GM18909 (cell line): ENCODE measurements at regions not wholly inside any gene's neighbourhood (a gene's known extent, or its start where the extent isn't known, plus 50 kb on each side); places are given as distances from the start of the nearest gene placed in this dataset.
"Not testable (repeated sequence)": the region's sequence is repeated elsewhere in the genome, so short reads cannot be mapped to it uniquely, and the experiment has no call there.

ENCODE experiments used
- ATAC-seq: cut with Tn5 transposase; IDR thresholded peaks from one replicate; pipeline ENCODE4 v1.9.1; 2021; ENCODE audit warnings: mild to moderate bottlenecking; ENCODE audit not compliant: unreplicated experiment, poor library complexity

DNA sequence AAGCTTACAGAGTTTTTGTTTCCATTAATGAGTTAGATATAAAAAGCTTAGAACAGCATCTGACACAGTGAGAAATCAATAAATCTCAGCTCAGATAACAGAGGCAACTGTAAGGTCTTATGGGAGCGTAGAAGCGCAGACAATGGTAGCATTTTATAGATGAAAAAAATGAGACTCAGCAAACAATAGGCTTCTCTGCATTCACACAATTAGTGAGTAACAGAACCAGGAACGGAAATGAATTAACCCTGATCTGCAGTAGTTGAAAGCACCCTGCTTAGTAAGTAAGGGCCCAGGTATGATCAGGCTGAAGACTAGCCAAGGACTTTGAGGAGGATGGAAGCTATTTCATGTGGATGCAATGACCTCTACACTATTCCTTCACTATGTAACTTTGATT, 147.2 kb upstream of the EYA4 start:
- no peak for ATAC-seq

DNA sequence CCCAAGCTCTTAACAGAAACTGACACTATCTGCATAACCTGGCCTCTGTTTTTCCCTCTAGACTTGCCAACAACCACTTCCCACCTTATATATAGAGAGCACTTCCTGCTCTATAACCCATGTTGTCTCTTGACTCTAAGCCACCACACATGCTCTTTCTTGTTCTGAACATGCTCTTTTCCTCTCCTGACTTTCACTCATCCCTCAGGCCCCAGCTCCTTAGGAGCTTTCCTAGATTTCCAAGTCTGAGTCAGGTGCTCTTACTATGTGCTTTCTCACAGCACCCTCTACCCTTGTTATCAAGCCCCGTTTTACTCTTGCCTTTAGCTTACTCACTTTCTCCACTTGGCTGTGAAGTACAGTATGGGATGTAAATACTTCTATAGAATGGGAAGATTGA, 143.9 kb upstream of the EYA4 start:
- no peak for ATAC-seq

DNA sequence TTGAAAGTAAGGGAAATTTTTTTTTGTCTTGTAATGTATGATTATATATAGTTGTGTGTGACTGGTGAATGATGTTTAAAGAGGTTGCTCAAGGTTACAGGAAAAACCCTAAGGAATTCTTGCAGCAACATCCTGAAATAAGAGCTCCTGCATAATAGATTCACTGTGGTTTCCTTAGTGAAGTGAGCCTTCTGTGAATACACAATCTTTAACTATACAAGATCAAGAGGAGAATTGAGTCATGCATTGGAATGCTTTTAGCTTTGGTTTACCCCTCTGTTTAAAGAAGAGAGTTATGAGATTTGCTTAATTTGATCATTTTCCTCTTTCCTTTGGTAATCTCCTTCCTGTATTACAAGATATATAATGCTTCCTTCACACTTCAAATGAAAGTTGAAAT, 141.6 kb upstream of the EYA4 start:
- no peak for ATAC-seq

DNA sequence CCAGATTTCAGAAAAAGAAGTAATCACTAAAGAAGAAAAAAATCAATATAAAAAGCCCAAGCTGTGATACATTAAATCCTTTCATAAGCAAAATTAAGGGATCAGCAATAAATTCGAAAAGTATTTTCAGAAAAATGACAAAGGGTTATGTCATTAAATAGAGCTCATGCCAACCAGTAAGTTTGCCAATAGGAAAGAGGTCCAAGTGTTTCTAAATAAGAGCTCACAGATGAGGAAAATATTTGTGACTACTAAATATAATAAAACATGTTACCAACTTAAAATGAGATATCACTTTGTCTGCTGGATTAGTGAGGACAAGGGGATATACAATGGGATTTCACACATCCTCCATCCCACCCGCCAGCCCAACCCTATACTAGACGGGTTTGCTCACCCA, 140.3 kb upstream of the EYA4 start:
- no peak for ATAC-seq

DNA sequence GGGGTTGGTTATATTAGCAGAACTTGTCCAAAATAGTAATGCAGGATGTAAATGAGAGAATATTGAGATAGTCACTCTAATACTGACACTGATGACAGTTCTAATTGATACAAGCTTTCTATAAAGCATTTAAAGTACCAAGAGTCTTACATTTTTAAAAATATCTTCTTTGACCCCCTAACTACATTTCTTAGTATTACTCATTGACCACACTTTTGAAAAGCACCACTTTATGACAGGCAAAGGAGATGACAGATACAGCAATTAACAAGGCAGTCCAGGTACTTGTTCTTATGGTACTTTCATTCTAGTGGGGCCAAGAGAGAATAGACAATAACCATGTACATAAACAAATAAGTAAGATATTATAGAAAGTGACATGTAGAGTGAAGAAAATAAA, 139.4 kb upstream of the EYA4 start:
- no peak for ATAC-seq

DNA sequence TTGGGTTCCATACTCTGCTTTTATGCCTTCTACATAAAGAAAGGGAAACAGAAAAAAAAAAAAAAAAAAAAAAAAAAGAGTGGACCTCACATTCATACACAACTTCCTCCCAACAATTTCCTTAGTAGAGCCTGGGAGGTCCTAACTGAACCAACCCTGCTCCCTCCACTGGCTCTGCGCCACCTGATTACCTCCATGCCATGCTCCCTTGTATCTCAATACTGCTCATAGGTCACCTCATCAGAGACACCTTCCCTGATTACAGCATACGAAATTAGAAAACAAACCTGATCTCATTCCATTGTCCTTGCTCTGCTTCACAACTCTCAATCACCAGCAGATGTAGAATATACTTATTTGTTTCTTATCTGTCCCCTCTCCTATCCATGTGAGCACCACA, 134.2 kb upstream of the EYA4 start:
- ATAC-seq: no peak

DNA sequence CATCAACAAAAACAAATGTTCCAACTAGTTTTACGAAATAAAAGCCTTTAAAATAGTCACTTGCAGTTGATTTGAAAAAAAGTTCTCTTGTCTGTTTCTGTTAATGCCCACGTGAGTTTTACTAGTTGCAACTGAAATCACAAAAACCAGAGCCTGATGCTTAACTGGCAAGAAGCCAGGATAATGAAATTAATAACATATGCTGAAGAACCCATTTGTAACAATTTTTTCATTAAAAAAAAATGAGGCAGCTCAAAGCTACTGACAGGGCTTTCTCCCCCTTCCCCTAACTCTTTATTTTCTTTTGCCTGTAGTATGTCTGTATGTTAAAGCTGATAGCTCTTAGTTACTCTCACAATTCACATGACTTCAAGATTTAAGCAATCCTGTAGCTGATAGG, 132.7 kb upstream of the EYA4 start:
- ATAC-seq: no peak

DNA sequence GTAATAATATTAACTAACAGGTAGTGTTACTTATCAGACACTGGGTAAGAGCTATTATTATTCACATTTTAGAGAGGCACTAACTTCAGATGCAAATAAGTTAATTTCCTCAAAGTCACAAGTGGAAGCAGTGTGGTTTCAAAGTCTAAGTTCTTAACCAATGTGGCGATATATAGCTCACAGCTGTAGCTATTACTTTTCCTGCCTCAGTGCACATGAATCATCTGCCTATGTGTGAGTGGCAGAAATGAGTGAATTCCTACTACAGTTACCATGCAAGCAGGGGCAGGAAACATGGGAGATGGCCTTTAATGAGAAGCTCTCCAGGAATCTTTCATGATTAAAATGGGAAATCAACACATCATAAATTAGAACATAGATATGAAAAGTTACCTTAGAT, 126.2 kb upstream of the EYA4 start:
- no peak for ATAC-seq

DNA sequence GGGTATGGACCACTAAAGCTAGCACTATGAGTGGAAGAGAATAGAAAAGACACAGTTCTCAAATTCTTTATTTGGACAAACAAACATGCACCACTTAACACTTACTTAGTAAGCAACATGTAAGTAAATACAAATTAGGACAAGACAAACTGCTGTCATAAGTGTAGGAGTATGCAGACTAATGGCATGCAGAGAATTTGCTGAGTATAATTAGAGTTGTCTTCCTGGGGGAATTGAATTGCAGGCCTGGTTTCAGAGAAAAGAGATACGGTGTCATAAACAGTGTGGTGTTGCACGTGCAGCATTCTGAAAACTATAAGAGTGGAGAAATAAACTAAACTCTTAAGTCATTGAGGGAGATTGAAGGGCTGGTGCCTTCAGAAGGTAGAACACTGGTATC, 125.2 kb upstream of the EYA4 start:
- ATAC-seq: no peak

DNA sequence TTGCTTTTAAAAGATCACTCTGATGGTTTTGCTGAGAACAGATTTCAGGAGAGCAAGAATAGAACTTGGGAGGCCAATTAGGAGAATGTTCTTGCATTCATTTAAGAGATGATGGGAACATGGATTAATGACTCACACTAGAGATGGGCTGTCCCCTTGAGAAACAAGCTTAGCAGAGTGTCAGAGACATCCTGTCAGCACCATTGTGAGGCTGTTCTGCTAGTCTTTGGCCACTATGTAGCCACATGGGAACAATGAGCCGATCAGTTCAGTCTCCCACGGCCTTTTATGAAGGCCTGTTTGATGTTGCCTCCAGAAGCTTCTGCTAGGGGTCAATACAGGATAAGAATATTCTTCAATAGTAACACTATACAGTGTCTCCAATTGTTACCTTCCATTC, 113.0 kb upstream of the EYA4 start:
- no peak for ATAC-seq

DNA sequence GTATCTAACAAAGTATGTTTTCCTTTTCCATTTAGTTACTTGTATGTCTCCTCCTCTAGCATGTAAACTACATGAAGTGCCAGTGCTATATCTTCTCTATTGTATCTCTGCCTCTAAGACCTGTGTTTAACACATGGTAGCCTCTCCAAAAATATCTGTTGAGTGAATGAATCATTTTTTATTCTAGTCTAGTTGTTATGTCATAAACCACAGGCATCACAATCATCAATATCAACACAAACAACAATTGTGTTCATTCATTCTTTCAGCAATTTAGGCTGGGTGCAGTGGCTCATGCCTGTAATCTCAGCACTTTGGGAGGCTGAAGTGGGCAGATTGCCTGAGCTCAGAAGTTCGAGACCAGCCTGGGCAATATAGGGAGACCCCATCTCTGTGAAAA, 111.6 kb upstream of the EYA4 start:
- no peak for ATAC-seq

DNA sequence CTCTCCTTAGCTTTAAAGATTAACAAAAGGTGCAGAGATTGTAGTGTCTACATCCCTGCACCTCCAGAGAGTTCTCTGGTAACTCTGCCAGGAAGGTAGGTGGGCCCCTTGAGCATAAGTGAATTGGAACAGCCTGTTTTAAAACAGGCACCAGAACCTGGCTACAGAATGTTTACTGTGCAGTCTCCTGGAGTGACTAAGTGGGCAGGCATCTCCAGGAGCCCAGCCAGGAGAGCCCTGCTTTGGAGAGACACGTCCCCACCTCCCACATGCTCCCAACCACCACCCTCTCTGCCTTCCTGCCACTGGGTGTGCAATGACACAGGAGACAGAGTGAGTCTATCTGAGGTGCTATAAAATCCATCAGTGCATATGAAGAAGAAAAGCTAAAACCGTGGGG, 110.3 kb upstream of the EYA4 start:
- ATAC-seq: no peak

DNA sequence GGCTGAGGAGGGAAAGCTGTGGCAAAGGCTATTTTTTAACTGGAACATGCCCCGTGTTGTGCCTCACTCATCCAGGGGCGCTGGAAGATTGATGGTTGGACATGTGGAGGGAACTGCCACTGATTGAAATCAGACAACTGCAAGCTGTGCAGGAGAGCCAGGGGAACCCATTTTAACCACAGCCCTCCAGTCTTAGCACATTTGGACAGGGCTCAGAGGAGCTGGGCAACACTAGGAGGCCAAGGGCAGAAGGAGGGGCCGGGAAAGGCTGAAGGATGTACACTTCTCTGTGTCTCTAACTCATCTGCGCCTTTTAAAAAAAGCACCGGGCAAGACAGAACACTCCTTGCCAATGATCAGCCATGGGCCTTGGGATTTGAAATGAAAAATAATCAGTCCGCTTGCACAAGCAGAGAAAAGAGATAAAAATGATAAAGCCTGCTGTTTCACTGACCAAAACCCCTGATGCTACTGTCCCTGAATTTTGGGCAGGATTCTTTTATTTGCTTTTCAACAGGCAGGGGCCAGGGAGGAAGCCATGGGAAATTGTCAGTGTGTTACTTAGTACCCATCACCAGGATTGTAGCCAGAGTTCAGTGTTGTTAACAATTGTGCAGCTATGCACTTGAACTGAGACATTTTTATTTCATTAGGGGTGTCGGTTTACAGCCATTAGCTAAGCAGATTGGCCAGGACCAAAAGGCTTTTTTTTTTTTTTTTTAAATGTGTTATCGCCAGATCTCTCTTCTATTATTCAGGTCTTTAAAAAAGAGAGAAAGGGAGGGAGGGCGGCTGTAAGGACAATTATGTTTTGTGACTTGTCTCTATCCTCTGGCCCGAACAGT, 109.3 kb upstream of the EYA4 start:
- ATAC-seq: no peak

DNA sequence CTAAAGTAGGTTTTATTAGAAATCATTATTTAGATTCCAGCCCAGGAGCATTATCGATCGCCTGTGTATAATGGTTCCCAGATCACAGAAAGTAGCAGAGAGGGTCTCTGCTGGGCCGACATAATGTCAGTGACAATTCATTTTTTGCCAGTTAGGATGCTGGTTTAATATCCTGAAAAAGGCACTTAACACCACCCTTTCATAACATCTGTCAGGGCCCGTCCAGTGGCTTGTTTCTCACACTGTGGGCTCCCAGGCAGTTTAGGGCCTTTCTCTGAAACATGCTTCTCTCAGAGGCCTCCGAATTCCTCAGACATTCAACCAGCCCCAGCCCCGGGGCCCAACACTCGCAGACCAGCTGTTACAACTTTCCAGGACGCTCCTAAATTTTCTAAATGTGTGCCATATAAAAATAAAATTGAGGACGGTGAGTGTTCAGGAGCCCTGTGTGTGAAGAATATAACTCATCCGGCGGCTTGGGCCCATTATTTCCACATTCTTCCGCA, 108.6 kb upstream of the EYA4 start:
- ATAC-seq: no peak

DNA sequence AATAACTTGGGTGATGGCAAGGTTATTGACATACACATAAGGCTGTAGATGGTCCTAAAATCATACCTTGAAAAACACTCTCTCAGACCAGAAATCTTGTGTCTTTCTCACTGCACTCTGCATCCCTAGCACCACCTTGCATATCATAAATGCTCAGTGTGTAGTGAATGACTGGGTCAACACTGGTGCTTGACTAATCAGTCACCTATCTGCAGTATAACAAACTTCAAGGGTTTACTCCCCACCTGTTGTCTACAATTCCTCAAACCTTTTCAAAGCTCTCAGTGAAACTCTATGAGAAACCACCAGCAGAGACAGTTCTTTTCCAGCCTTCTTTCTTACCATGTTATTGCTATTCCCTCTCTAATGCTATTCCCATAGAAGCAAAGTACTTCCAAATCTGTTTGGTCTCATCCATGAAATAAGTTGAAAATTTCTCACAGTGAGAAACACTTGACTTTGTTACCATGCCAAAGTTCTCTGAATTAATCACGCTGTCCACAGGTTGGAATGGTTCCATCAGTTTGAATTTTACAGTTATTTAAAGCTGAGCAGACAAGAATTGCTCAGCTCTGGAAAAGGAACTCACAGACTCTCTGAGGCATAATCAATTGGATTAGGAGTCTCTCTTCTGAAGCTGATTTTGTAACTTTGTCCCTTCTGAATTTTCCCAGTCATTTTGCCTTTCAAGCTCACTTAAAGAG, 104.8 kb upstream of the EYA4 start:
- no peak for ATAC-seq

DNA sequence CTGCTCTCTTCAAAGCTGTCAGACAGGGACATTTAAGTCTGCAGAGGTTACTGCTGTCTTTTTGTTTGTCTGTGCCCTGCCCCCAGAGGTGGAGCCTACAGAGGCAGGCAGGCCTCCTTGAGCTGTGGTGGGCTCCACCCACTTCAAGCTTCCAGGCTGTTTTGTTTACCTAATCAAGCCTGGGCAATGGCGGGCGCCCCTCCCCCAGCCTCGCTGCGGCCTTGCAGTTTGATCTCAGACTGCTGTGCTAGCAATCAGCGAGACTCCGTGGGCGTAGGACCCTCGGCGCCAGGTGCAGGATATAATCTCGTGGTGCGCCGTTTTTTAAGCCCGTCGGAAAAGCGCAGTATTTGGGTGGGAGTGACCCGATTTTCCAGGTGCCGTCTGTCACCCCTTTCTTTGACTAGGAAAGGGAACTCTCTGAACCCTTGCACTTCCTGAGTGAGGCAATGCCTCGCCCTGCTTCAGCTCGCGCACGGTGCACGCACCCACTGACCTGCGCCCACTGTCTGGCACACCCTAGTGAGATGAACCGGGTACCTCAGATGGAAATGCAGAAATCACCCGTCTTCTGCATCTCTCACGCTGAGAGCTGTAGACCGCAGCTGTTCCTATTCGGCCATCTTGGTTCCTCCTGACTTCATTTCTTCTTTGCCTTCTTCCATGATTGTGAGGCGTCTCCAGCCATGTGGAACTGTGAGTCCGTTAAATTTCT, 93.5 kb upstream of the EYA4 start:
- ATAC-seq: not testable (repeated sequence)

DNA sequence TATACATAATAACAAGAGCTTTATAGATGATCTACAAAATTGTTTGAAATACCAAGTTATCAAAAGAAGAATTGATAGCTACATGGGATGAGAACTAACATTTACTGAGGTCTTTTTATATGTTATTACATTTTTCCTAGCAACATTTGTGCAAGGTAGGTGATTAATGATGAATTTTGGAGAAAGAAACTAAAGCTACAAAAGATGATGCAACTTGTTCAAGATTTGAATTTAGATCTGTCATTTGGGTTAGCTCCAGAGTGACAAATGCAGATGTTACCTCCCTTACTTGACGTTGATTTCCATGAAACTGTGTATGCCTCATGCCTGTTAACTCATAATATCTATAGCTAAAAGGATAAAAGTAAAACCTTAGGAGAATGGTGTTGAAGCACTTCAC, 84.5 kb upstream of the EYA4 start:
- no peak for ATAC-seq

DNA sequence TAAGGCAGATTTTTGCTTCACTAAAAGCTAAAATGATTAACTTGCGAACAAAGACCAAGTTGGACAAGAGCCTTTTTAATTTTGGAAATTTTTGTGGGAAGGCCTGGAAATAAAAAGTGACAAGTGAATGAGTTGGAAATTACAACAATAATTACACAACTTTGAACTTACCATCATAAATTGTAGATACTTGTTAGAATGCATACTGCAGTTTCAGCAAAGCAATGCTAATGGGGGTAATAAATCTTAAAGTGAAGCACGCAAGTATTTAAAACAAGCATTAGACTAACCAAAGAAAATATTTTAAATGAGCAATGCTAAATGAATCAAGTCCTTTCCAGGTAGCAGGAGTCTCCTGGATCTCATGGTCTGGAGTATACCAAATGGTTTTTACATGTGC, 83.2 kb upstream of the EYA4 start:
- ATAC-seq: no peak

DNA sequence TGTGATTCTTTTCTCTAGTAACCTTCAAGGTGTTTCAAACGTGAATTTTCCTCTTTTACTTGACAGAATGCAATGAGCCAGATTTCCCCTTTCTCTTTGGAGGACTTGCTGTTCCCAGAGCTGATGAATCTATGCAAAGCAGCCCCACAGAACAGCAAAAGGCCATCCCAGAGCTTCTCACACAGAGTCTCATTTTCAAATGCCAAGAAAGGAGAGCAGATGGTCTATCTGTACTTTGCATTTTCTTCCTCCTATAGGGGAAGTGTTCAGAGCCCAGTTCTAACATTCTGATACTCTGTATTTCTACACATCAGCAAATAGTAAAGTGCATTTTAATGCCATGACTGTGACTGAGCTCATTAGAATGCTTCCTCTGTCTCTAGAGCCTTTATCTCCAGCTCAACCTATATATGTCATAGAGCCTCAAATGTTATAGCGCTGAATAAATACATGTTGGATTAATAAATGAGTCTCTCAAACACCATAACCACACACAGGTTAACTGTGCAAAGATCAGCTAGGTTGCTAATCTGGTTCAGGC, 81.8 kb upstream of the EYA4 start:
- ATAC-seq: no peak

DNA sequence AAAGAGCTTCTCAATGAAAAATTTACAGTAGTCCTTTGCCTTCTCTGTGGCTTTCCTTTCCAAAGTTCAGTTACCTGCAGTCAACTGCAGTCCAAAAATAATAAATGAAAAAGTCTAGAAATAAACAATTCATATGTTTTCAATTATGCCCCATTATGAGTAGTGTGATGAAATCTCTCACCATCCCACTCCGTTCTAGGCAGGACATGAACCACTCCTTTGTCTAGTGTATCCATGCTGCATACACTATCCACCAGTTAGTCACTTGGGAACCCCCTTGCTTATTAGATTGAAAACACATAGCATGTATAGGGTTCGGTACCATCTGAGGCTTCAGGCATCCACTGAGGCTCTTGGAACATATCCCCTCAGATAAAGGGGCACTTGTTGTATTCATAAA, 80.6 kb upstream of the EYA4 start:
- ATAC-seq: no peak

DNA sequence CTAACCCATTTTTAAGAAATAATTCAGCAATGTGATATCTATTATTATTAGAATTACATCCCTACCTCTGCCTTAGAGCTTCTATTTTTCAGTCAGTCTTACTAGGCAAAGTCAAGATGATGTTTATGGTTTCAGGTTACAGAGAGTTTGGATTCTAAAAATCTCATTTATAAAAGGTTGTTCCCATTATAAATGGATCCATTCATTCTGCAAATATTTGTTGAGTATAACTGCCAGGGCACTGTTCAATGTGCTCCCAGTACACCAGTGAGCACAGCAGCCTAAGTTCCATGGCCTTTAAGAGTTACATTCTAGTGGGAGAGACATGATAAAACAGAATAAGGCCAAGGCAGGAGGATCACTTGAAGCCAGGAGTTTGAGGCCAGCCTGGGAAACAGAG, 75.9 kb upstream of the EYA4 start:
- no peak for ATAC-seq
